Hepatocyte (in vitro differentiated cells): ENCODE measurements at regions not wholly inside any gene's neighbourhood (a gene's known extent, or its start where the extent isn't known, plus 50 kb on each side); places are given as distances from the start of the nearest gene placed in this dataset.

ENCODE experiments used
- DNase-seq: peaks from one replicate; pipeline ENCODE4 v3.0.0-alpha.2; 2016; ENCODE audit warnings: low spot score
- H2AFZ ChIP-seq: fragments of 200-600 bp; sonication (generic); 2 replicates; pipeline ENCODE4 v1.6.0; 2016; ENCODE audit warnings: antibody characterized with exemption, mild to moderate bottlenecking
- H3K27ac ChIP-seq: fragments of 200-600 bp; sonication (generic); 2 replicates; pipeline ENCODE4 v1.5.1; 2016; ENCODE audit warnings: mild to moderate bottlenecking
- H3K27me3 ChIP-seq: fragments of 200-600 bp; sonication (generic); 2 replicates; pipeline ENCODE4 v1.6.1; 2016
- H3K36me3 ChIP-seq: fragments of 200-600 bp; sonication (generic); replicated peaks from 2 replicates; pipeline ENCODE4 v1.5.1; 2016; ENCODE audit warnings: low read depth; ENCODE audit not compliant: insufficient read depth
- H3K4me1 ChIP-seq: fragments of 200-600 bp; sonication (generic); 2 replicates; pipeline ENCODE4 v1.5.1; 2016; ENCODE audit warnings: mild to moderate bottlenecking, moderate library complexity; ENCODE audit not compliant: insufficient read depth
- H3K4me2 ChIP-seq: fragments of 200-600 bp; sonication (generic); 2 replicates; pipeline ENCODE4 v1.6.0; 2016
- H3K4me3 ChIP-seq: fragments of 200-600 bp; sonication (generic); 2 replicates; pipeline ENCODE4 v1.5.1; 2016; ENCODE audit warnings: mild to moderate bottlenecking
- H3K79me2 ChIP-seq: fragments of 200-600 bp; sonication (generic); 2 replicates; pipeline ENCODE4 v1.6.0; 2017; ENCODE audit warnings: mild to moderate bottlenecking
- H3K9me2 ChIP-seq: fragments of 200-600 bp; sonication (generic); replicated peaks from 2 replicates; pipeline ENCODE4 v1.6.0; 2017; ENCODE audit warnings: mild to moderate bottlenecking; ENCODE audit not compliant: insufficient read depth
- H3K9me3 ChIP-seq: fragments of 200-600 bp; sonication (generic); 2 replicates; pipeline ENCODE4 v1.5.1; 2016; ENCODE audit warnings: low read depth, mild to moderate bottlenecking
- H4K20me1 ChIP-seq: fragments of 200-600 bp; sonication (generic); 2 replicates; pipeline ENCODE4 v1.6.0; 2016; ENCODE audit warnings: mild to moderate bottlenecking; ENCODE audit not compliant: insufficient read depth, poor library complexity, severe bottlenecking
- CTCF ChIP-seq: fragments of 200-600 bp; sonication (generic); IDR thresholded peaks from 2 replicates; pipeline ENCODE4 v1.5.1; 2016; ENCODE audit warnings: antibody characterized with exemption, mild to moderate bottlenecking; ENCODE audit not compliant: poor library complexity
- EZH2 ChIP-seq: fragments of 200-600 bp; sonication (generic); IDR thresholded peaks from 2 replicates; pipeline ENCODE4 v1.6.1; 2016; ENCODE audit warnings: antibody characterized with exemption, mild to moderate bottlenecking, borderline replicate concordance
- EZH2phosphoT487 ChIP-seq: fragments of 200-600 bp; sonication (generic); IDR thresholded peaks from one replicate; pipeline ENCODE4 v1.6.1; 2018; ENCODE audit warnings: antibody characterized with exemption, mild to moderate bottlenecking, low read depth, moderate library complexity; ENCODE audit not compliant: unreplicated experiment, severe bottlenecking
- WGBS: methylation state at CpG from one replicate; pipeline ENCODE4 v1.1.6; 2016; ENCODE audit warnings: low lambda C conversion rate; ENCODE audit errors: missing lambda C conversion rate; 5-methylcytosine and 5-hydroxymethylcytosine counted together

- Histone ChIP-seq H3K27me3 (no peaks in the 10 kb centered on the region), H3K4me2 (no peak overlapping the region), H2AFZ (no peak overlapping the region), H3K9me2 (no peaks in the 10 kb centered on the region), H4K20me1 (no peaks in the 10 kb centered on the region), H3K4me3 (no peak overlapping the region), H3K4me1 (peaks cover 1% of the 10 kb centered on the region), H3K36me3 (no peaks in the 10 kb centered on the region), H3K9me3 (no peaks in the 10 kb centered on the region), H3K79me2 (no peaks in the 10 kb centered on the region), H3K27ac (no peak overlapping the region)
- WGBS = 98% methylated on average over 11 of the region's 11 CpGs
- TF ChIP-seq EZH2 (no peak), CTCF (no peak), EZH2phosphoT487 (no peak)
- no peak for DNase-seq
Observed at GRCh38 chr3:24645047-24645446, 150.4 kb upstream of the THRB start.

GRCh38 chr3:24646790-24647189, 152.1 kb upstream of the THRB start:
- no peaks in the 10 kb centered on the region for H3K27me3 ChIP-seq
- TF ChIP-seq EZH2 (no peak), EZH2phosphoT487 (no peak), CTCF (no peak)
- H3K4me3 ChIP-seq = no peak overlapping the region
- no peak for DNase-seq
- 96% methylated on average over 2 of the region's 2 CpGs for WGBS
- no peaks in the 10 kb centered on the region for H3K36me3 ChIP-seq
- H3K4me2 ChIP-seq = no peak overlapping the region
- H3K27ac ChIP-seq = no peak overlapping the region
- H2AFZ ChIP-seq = no peak overlapping the region
- no peaks in the 10 kb centered on the region for H3K9me3 ChIP-seq
- no peaks in the 10 kb centered on the region for H3K4me1 ChIP-seq
- no peaks in the 10 kb centered on the region for H3K9me2 ChIP-seq
- no peaks in the 10 kb centered on the region for H3K79me2 ChIP-seq
- no peaks in the 10 kb centered on the region for H4K20me1 ChIP-seq

- TF ChIP-seq EZH2 (no peak), EZH2phosphoT487 (no peak), CTCF (no peak)
- no peaks in the 10 kb centered on the region for H3K36me3 ChIP-seq
- no peaks in the 10 kb centered on the region for H3K79me2 ChIP-seq
- no peaks in the 10 kb centered on the region for H3K9me2 ChIP-seq
- H3K4me3 ChIP-seq = no peak overlapping the region
- no peaks in the 10 kb centered on the region for H3K27me3 ChIP-seq
- H4K20me1 ChIP-seq = no peaks in the 10 kb centered on the region
- DNase-seq = no peak
- H3K9me3 ChIP-seq = no peaks in the 10 kb centered on the region
- no peaks in the 10 kb centered on the region for H3K4me1 ChIP-seq
- no peak overlapping the region for H3K4me2 ChIP-seq
- WGBS = 56% methylated on average over 2 of the region's 2 CpGs
- no peak overlapping the region for H2AFZ ChIP-seq
- no peak overlapping the region for H3K27ac ChIP-seq
Observed at GRCh38 chr3:24648063-24648462, 153.4 kb upstream of the THRB start.

GRCh38 chr3:24650839-24651238, 156.2 kb upstream of the THRB start:
- Histone ChIP-seq H3K27ac (no peak overlapping the region), H3K4me2 (no peak overlapping the region), H3K9me2 (no peaks in the 10 kb centered on the region), H3K4me1 (no peaks in the 10 kb centered on the region), H4K20me1 (no peaks in the 10 kb centered on the region), H3K4me3 (no peak overlapping the region), H2AFZ (no peak overlapping the region), H3K27me3 (no peaks in the 10 kb centered on the region), H3K36me3 (no peaks in the 10 kb centered on the region), H3K9me3 (no peaks in the 10 kb centered on the region), H3K79me2 (no peaks in the 10 kb centered on the region)
- DNase-seq = no peak
- no peak for TF ChIP-seq EZH2
- no peak for TF ChIP-seq EZH2phosphoT487
- no peak for TF ChIP-seq CTCF
- 97% methylated on average over 1 of the region's 1 CpG for WGBS
